GM21390 (cell line): ENCODE measurements at regions not wholly inside any gene's neighbourhood (a gene's known extent, or its start where the extent isn't known, plus 50 kb on each side); places are given as distances from the start of the nearest gene placed in this dataset.

Experiments used
- ATAC-seq: cut with Tn5 transposase; IDR thresholded peaks from one replicate; pipeline ENCODE4 v1.9.1; 2021; ENCODE audit not compliant: unreplicated experiment

DNA sequence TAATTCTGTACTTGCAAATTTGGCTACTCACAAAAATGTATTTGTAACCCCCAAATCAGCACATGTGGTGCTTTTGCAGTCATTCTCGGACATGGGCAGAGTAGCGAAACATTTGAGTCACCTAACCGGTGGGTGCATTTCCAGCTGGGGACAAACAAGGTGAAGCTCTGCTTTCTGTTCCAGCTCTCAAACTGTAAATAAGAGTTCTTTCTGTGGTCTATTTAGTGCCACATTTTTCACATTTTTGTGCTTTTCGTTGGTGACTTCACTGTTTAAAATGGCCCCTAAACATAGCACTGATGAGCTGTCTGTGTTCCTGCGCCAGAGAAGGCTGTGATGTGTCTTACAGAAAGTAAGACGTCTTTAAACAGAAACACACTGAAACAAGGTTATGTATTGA is 244.5 kb downstream of the CDC5L start:
- no peak for ATAC-seq

- no peak for ATAC-seq
Measured at GRCh38 chr6:44634321-44634720, 246.8 kb downstream of the CDC5L start.

DNA sequence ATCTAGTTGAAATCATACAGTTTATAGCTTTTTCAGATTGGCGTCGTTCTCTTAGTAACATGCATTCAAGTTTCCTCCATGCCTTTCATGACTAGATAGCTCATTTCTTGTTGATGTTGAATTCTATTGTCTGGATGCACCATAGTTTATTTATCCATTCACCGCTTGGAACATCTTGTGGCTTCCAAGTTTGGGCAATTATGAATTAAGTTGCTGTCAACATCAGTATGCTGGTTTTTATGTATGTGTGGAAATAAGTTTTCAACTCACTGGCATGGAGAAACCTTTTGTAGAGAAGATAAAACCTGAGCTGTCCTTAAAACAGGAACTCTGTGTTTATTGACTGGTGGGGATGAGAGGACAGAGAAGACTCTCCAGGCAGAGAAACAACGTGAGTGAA is 248.0 kb downstream of the CDC5L start:
- ATAC-seq: no peak

- no peak for ATAC-seq
Measured at GRCh38 chr6:44636561-44637248, 249.2 kb downstream of the CDC5L start.

GRCh38 chr6:44641344-44642031 is 254.0 kb downstream of the CDC5L start:
- no peak for ATAC-seq

DNA sequence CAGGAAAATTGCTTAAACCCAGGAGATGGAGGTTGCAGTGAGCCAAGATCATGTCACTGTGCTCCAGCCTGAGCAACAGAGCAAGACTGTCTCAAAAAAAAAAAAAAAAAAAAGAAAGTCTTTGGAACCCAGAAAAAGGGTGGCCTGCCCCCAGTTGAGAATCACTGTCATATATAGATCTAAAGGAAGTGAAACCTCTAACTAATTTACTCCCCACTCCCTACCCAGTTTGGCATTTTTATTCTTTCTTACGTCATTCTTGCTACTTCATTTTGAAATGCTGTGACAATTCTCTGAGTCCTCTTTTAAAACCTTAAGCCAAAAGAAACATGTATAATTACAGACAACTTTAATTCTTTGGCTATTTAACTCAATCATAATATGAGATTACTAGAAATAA is 254.8 kb downstream of the CDC5L start:
- ATAC-seq: no peak

DNA sequence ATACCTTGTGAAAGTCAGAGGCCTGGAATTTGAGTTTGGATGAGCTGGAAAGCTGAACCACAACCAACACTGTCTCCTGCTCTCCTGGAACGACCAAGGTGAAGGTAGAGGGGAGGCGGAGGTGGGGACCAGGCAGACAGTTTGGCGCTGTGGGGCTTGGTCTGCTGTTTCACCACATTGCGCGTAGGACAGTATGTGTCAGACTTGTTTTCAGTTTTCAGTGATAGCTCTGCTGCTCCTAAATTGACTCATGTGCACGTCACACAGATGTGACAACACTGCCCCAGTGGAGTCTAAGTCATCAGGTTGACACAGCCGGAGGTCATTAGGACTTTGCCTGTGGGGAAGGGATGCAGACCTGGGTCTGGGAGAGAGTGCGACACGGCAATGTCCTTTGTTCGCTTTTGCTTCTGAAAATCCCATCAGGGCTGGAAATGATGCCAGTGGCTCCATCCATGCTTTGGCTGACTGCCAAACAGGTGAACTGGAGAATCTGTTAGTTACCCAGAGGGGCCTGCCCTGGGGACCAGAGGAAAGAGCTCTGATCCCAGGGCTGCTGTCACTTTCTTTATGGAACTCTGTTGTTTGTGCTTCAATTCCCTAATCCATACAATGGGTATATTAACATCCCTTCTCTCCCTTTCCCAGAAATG is 255.5 kb downstream of the CDC5L start:
- ATAC-seq: no peak

- ATAC-seq: no peak
Measured at GRCh38 chr6:44645276-44645675, 257.8 kb downstream of the CDC5L start.

- no peak for ATAC-seq
Measured at GRCh38 chr6:44646355-44646754, 258.8 kb downstream of the CDC5L start.

DNA sequence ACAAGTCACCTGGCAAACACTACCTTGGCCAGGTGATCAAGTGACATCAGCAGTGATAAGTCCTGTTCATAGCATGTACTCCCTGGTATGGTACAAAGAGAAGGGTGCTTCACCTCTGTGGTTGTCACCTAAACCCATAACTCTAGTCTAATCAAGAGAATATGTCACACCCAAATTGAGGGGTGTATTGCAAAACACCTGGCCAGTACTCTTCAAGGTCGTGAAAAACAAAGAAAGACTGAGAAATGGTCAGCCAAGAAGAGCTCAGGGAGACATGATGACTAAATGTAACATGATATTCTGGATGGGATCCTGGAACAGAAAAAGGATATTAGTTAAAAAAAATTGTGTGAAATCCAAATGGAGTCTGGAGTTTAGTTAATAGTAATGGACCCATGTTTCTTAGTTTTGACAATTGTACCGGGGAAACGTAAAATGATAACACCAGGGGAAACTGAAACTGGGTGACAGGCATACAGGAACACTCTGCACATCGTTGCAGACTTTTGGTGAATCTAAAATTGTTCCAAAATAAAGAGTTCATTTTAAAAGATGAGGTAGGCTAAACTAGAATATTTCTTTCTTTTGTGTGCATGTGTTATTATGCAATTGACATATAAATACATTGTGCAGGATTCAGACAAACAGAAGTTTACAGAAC is 262.0 kb downstream of the CDC5L start:
- ATAC-seq: no peak

DNA sequence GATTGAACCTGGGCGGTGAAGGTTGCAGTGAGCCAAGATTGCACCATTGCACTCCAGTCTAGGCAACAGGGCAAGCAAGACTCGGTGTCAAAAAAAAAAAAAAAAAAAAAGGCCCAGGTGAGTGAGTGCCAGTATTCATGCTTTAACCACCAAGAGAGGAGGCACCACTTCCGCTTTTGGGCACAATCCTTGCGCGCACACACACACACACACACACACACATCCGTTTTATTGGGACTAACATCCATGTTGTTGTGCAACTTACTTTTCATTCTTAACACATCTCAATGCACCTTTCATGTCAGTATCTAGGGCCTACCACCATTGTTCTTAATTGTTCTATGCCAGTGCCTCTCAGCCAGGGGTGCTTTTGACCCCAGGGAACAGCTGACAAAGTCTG is 263.0 kb downstream of the CDC5L start:
- ATAC-seq: no peak

DNA sequence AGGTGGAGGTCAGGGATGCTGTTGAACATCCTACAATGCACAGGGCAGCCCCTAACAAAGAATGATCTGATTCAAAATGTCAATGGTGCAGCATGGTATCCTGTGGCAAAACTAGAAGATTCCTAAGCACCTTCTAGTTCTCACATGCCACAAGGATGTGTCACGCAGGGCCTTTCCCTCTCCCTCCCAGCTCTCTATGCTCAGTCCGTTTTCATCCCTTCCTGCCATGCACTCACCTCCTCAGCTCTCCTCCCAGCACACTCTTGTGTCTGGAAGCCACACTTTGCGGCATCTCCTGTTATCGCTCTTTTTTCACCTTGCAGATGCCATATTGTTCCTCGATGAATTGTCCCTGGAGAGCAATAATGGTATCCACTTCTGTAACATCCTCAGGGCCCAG is 263.4 kb downstream of the CDC5L start:
- ATAC-seq: no peak

- no peak for ATAC-seq
Measured at GRCh38 chr6:44651604-44652003, 264.1 kb downstream of the CDC5L start.

DNA sequence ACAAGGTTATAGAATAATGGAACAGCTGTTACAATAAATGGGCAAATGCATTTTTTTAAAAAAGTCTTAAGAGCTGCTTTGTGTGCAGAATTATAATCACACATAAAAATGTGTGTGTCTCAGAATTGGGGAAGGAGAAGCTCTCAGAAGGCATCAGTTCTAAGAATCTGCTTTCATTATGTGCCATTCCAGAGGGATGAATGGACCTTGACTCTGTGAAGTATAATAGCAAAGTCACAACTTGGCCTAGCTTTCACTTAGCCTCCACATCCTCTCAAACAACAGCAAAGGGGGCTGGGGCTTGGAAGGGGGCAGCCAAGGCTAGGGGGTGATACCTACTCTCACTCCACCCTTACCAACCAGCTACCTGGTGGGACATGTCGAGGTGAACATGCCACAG is 265.0 kb downstream of the CDC5L start:
- ATAC-seq: no peak

DNA sequence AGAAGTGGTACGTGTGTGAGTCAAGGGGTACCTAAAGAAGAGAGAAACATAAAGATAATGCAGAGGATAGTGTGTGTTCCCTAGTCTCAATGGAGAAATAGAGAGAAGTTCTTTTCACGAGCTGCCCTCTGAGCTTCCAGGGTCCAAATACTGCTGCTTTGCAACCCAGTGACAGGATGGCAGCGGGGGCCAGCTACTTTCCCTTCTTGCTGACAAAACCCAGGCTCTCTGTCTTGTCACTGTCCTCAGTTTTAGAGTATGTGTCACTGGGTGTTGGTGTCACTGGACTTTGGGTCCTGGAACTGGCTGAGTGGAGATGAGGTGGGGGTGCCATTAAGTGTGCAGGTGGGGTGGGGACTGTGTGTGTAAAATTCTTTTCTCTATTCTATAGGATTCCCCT is 265.6 kb downstream of the CDC5L start:
- no peak for ATAC-seq

DNA sequence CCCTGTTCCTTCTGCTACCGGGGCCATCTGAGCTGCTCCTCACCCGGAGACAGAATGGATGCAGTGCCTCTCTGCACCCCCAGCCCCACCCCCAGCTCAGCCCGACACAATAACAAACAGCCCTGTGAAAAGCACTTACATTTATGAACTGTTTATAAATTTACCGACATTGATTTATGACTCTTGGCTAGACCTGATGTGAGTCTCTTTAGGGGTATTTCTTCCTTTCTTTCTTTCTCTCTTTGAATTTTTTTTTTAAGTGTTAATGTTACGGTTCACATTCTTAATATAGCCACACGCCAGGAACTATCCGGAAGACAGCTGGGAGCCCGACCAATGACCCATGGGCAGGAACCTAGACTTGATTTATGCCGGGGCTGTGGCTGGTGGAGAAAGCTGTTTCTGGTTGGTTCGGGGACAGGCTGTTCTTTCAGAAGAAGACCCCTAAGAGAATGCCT is 266.3 kb downstream of the CDC5L start:
- ATAC-seq: no peak

GRCh38 chr6:44655412-44656342 is 268.2 kb downstream of the CDC5L start:
- no peak for ATAC-seq

DNA sequence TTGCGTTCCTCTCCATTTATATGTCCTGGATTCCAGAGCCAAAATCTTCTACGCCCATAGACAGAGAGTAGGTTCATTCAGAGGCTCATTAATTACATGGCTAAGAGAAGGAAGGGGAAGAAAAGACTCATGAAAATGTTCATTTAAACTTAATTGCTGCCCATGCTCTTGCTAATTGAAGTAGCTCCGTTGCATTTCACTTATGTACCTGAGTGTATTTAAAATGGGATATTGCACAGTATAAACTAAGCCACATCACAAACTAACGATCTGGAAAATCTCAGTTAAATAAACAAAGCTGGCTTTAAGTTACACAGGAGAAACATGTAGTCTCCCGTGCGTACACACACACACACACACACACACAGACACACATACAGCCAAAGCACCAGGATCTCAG is 269.2 kb downstream of the CDC5L start:
- ATAC-seq: no peak

DNA sequence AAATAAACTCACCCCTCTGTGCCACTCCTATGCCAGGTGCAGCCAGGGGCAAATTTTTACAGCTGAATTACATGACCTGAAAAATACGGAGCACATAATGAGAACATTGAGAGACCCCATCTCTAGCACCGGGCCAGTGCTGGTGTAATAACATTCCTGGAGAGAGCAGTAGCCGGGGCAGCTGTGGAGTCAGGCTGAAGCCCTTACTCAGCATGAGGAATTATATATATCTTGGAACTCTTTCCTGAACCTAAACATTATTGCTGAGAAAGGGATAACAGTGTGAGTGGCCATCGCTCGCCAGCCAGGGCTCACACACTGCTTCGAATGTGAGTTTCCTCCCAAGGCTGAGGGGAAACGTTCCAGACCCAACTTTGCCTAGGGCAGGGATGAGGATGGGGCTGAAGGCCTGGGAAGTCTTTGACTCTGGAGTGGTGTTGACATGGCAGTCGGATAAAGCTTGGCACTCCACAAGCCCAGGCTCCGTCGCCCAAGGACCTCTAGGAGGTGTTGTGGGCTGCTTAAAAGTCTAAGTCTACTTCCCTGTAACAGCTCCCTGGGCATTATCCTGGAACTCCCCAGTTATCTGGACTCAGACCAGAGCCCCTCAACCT is 269.8 kb downstream of the CDC5L start:
- ATAC-seq: no peak

GRCh38 chr6:44658571-44658970 is 271.1 kb downstream of the CDC5L start:
- ATAC-seq: no peak
